GM12878 (cell line): ENCODE measurements at regions not wholly inside any gene's neighbourhood (a gene's known extent, or its start where the extent isn't known, plus 50 kb on each side); places are given as distances from the start of the nearest gene placed in this dataset.

ENCODE experiments used
- EP300 ChIP-seq, 2 experiments: fragments of 150-350 bp in 1 of 2; IDR thresholded peaks; 2 replicates each; pipeline ENCODE4 v1.6.1; 2011 to 2012; ENCODE audit warnings: low read depth in 2 of 2, low read length in 2 of 2, borderline replicate concordance in 1 of 2, improper control_type of control experiment in 1 of 2, inconsistent platforms in 1 of 2; ENCODE audit not compliant: control insufficient read depth in 1 of 2
- EZH2 ChIP-seq: IDR thresholded peaks from 2 replicates; pipeline ENCODE4 v1.6.1; 2012; ENCODE audit warnings: low read depth, mild to moderate bottlenecking, control low read depth, inconsistent platforms, low read length, borderline replicate concordance; ENCODE audit not compliant: control insufficient read depth
- IRF3 ChIP-seq: fragments of 450-650 bp; IDR thresholded peaks from 2 replicates; pipeline ENCODE4 v1.6.1; 2014; ENCODE audit warnings: mild to moderate bottlenecking
- NFYB ChIP-seq: IDR thresholded peaks from 2 replicates; pipeline ENCODE4 v1.6.1; 2011; ENCODE audit warnings: low read depth, mild to moderate bottlenecking, low read length, improper control_type of control experiment, moderate library complexity; ENCODE audit not compliant: insufficient read depth
- POLR2A ChIP-seq: IDR thresholded peaks from 2 replicates; pipeline ENCODE4 v1.6.1; 2011; ENCODE audit warnings: low read depth, mild to moderate bottlenecking, low read length
- SIN3A ChIP-seq: IDR thresholded peaks from 2 replicates; pipeline ENCODE4 v1.6.1; 2012; ENCODE audit warnings: low read depth, low read length, improper control_type of control experiment
- ZBTB11 ChIP-seq: fragments of 450-650 bp; formaldehyde crosslinking; IDR thresholded peaks from 2 replicates; pipeline ENCODE4 v1.5.0; 2022; ENCODE audit warnings: mild to moderate bottlenecking, missing genetic modification characterization
- ZBTB33 ChIP-seq: fragments of 450-650 bp; IDR thresholded peaks from 2 replicates; pipeline ENCODE4 v1.6.1; 2017; ENCODE audit warnings: mild to moderate bottlenecking
- ZZZ3 ChIP-seq: IDR thresholded peaks from 2 replicates; pipeline ENCODE4 v1.6.1; 2011; ENCODE audit warnings: low read depth; ENCODE audit not compliant: control insufficient read depth, insufficient read length

GRCh38 chr1:192251735-192252134 is 65.1 kb upstream of the RGS21 start:
- no peak for TF ChIP-seq ZBTB11
- no peak for TF ChIP-seq POLR2A
- TF ChIP-seq EZH2: no peak
- TF ChIP-seq ZZZ3: no peak
- TF ChIP-seq EP300 (IDR thresholded peaks at IDR 0.05; ENCODE audit: borderline replicate concordance in 1 of 2, control insufficient read depth in 1 of 2, low read depth in 2 of 2, low read length in 2 of 2): no peak
- TF ChIP-seq SIN3A: no peak
- no peak for TF ChIP-seq IRF3
- TF ChIP-seq NFYB: no peak
- no peak for TF ChIP-seq ZBTB33
